H9 (cell line): ENCODE measurements at regions not wholly inside any gene's neighbourhood (a gene's known extent, or its start where the extent isn't known, plus 50 kb on each side); places are given as distances from the start of the nearest gene placed in this dataset.

Source experiments
- DNase-seq: peaks from one replicate; pipeline ENCODE4 v3.0.0-alpha.2; 2017
- H2AFZ ChIP-seq: one replicate; pipeline ENCODE4 v1.6.1; 2013; ENCODE audit warnings: mild to moderate bottlenecking, low read length, control low read depth, moderate library complexity
- H2AK5ac ChIP-seq: 2 replicates; pipeline ENCODE4 v1.6.1; 2013; ENCODE audit warnings: low read length, control low read depth, mixed read lengths; ENCODE audit not compliant: insufficient read length
- H2BK120ac ChIP-seq: one replicate; pipeline ENCODE4 v1.6.1; 2013; ENCODE audit warnings: low read depth, mild to moderate bottlenecking, low read length, control low read depth, inconsistent platforms; ENCODE audit not compliant: poor library complexity, severe bottlenecking
- H2BK12ac ChIP-seq: 2 replicates; pipeline ENCODE4 v1.6.1; 2013; ENCODE audit warnings: low read length, control low read depth, mixed read lengths, low read depth; ENCODE audit not compliant: insufficient read length
- H2BK15ac ChIP-seq: 2 replicates; pipeline ENCODE4 v1.6.1; 2013; ENCODE audit warnings: low read depth, low read length, control low read depth
- H2BK20ac ChIP-seq: one replicate; pipeline ENCODE4 v1.6.1; 2013; ENCODE audit warnings: low read depth, mild to moderate bottlenecking, low read length, control low read depth, inconsistent platforms; ENCODE audit not compliant: poor library complexity, severe bottlenecking
- H2BK5ac ChIP-seq: 2 replicates; pipeline ENCODE4 v1.6.1; 2013; ENCODE audit warnings: low read length, control low read depth, mixed read lengths; ENCODE audit not compliant: insufficient read length
- H3K14ac ChIP-seq: 2 replicates; pipeline ENCODE4 v1.6.1; 2013; ENCODE audit warnings: low read length, control low read depth; ENCODE audit not compliant: insufficient read depth
- H3K18ac ChIP-seq: 2 replicates; pipeline ENCODE4 v1.6.1; 2013; ENCODE audit warnings: low read depth, mild to moderate bottlenecking, mixed read lengths, low read length, control low read depth; ENCODE audit not compliant: insufficient read length
- H3K23ac ChIP-seq: 2 replicates; pipeline ENCODE4 v1.6.1; 2013; ENCODE audit warnings: low read length, control low read depth, mixed read lengths, low read depth; ENCODE audit not compliant: insufficient read length
- H3K23me2 ChIP-seq: 2 replicates; pipeline ENCODE4 v1.6.1; 2013; ENCODE audit warnings: low read depth, mild to moderate bottlenecking, mixed read lengths, low read length, control low read depth; ENCODE audit not compliant: insufficient read length, poor library complexity, severe bottlenecking
- H3K27ac ChIP-seq: 2 replicates; pipeline ENCODE4 v1.5.1; 2013; ENCODE audit warnings: low read length, control low read depth, mixed read lengths, low read depth; ENCODE audit not compliant: insufficient read length
- H3K27me3 ChIP-seq: 2 replicates; pipeline ENCODE4 v1.6.1; 2013; ENCODE audit warnings: low read length, control low read depth, inconsistent platforms; ENCODE audit not compliant: insufficient read depth
- H3K4ac ChIP-seq: 2 replicates; pipeline ENCODE4 v1.6.1; 2013; ENCODE audit warnings: low read depth, mild to moderate bottlenecking, control low read depth, inconsistent platforms, low read length, moderate library complexity
- H3K4me1 ChIP-seq: 2 replicates; pipeline ENCODE4 v1.6.1; 2013; ENCODE audit warnings: low read length, control low read depth, inconsistent platforms; ENCODE audit not compliant: insufficient read depth
- H3K4me2 ChIP-seq: 2 replicates; pipeline ENCODE4 v1.6.1; 2013; ENCODE audit warnings: low read length, control low read depth, mixed read lengths; ENCODE audit not compliant: insufficient read length, insufficient read depth
- H3K56ac ChIP-seq: 2 replicates; pipeline ENCODE4 v1.6.1; 2013; ENCODE audit warnings: low read depth, mild to moderate bottlenecking, mixed read lengths, low read length, control low read depth; ENCODE audit not compliant: insufficient read length
- H3K79me1 ChIP-seq: 2 replicates; pipeline ENCODE4 v1.6.1; 2013; ENCODE audit warnings: low read depth, mild to moderate bottlenecking, moderate library complexity, low read length, control low read depth, inconsistent platforms; ENCODE audit not compliant: insufficient read depth, poor library complexity, severe bottlenecking
- H3K79me2 ChIP-seq: 2 replicates; pipeline ENCODE4 v1.6.1; 2013; ENCODE audit warnings: low read length, control low read depth, inconsistent platforms; ENCODE audit not compliant: insufficient read depth
- H3K9ac ChIP-seq: 2 replicates; pipeline ENCODE4 v1.6.1; 2013; ENCODE audit warnings: low read length, control low read depth, mixed read lengths; ENCODE audit not compliant: insufficient read length; ENCODE audit errors: extremely low read depth
- H3K9me3 ChIP-seq: one replicate; pipeline ENCODE4 v1.6.1; 2013; ENCODE audit warnings: low read depth, low read length, inconsistent platforms; ENCODE audit not compliant: control insufficient read depth
- H3T11ph ChIP-seq: one replicate; pipeline ENCODE4 v1.6.1; 2013; ENCODE audit warnings: mild to moderate bottlenecking, low read length, control low read depth, inconsistent platforms
- H4K20me1 ChIP-seq: one replicate; pipeline ENCODE4 v1.6.1; 2013; ENCODE audit not compliant: control insufficient read depth, insufficient read length, insufficient read depth
- H4K5ac ChIP-seq: 2 replicates; pipeline ENCODE4 v1.6.1; 2013; ENCODE audit warnings: low read depth, mild to moderate bottlenecking, mixed read lengths, low read length, control low read depth; ENCODE audit not compliant: insufficient read length
- H4K8ac ChIP-seq: replicated peaks from 2 replicates; pipeline ENCODE4 v1.6.1; 2013; ENCODE audit warnings: low read length, control low read depth, mixed read lengths, low read depth; ENCODE audit not compliant: insufficient read length
- H4K91ac ChIP-seq: 2 replicates; pipeline ENCODE4 v1.6.1; 2013; ENCODE audit warnings: low read depth, mild to moderate bottlenecking, moderate library complexity, mixed read lengths, low read length, control low read depth; ENCODE audit not compliant: insufficient read length
- H3K27ac Mint-ChIP-seq, 3 experiments: 2 replicates in 2 of 3; 3 replicates in 1 of 3; pipeline ENCODE4 v1.8.0; 2020 to 2021; ENCODE audit warnings: mixed read lengths in 3 of 3, mild to moderate bottlenecking in 1 of 3, moderate library complexity in 1 of 3
- H3K27me3 Mint-ChIP-seq: 2 replicates; pipeline ENCODE4 v1.8.0; 2021; ENCODE audit warnings: low read depth, mild to moderate bottlenecking, moderate library complexity, mixed read lengths
- H3K36me3 Mint-ChIP-seq, 3 experiments: 2 replicates in 2 of 3; 3 replicates in 1 of 3; pipeline ENCODE4 v1.8.0; 2020 to 2021; ENCODE audit warnings: low read depth in 3 of 3, mixed read lengths in 3 of 3; ENCODE audit not compliant: insufficient read depth in 1 of 3
- H3K4me1 Mint-ChIP-seq, 2 experiments: 2 replicates each; pipeline ENCODE4 v1.8.0; 2020; ENCODE audit warnings: mixed read lengths in 2 of 2
- H3K4me3 Mint-ChIP-seq, 2 experiments: 2 replicates in 1 of 2; 3 replicates in 1 of 2; pipeline ENCODE4 v1.8.0; 2020 to 2021; ENCODE audit warnings: mild to moderate bottlenecking in 2 of 2, mixed read lengths in 2 of 2, moderate library complexity in 1 of 2
- H3K9me3 Mint-ChIP-seq, 2 experiments: 2 replicates in 1 of 2; 3 replicates in 1 of 2; pipeline ENCODE4 v1.8.0; 2020; ENCODE audit warnings: mild to moderate bottlenecking in 2 of 2, mixed read lengths in 2 of 2, moderate library complexity in 1 of 2
- WGBS: extraction: QIAGEN DNeasy Blood & Tissue Kit; methylation state at CpG from one replicate; pipeline ENCODE4 v1.1.7; 2013; ENCODE audit warnings: missing lambda C conversion rate, low lambda C conversion rate, mixed read lengths; ENCODE audit not compliant: insufficient read length; ENCODE audit errors: extremely low coverage; 5-methylcytosine and 5-hydroxymethylcytosine counted together
- TF ChIP-seq, protein P1 (sequence below): fragments of 200-600 bp; sonication (generic); conservative IDR thresholded peaks from 3 replicates; pipeline ENCODE4 v1.8.0; 2021; ENCODE audit warnings: antibody characterized with exemption, mild to moderate bottlenecking

DNA sequence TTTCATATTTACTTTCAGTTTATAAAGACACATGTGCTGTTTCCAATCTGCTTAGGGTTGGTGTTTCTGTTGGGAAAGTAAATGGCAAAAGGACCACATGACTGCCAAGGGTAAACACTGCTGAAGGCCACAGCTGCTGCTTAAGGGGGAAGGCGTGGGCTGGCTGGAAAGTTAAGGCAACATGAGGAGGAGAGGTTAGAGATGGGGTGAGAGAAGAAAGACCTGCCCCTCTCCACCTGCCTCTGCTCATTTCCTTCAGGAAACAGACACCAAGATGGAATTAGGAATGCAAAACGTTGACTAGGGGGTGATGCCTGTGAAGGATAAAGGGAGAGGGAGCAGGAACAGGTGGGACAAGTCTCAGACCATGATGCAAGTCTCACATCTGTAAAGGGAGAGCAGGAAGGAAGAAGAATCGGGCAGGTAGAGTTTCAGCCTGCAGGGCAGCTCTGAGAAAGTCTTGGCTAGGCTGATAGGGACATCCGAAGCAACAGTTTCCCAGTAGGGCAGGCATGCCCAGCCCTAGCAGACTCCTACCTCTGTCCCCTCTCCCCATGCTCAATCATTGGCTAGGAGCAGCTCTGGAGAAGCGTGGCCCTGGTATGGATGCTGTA is 86.0 kb downstream of the CDC42EP3 start:
- no peak overlapping the region for H2BK12ac ChIP-seq
- H3K18ac ChIP-seq: no peak overlapping the region
- no peak overlapping the region for H4K8ac ChIP-seq
- no peaks in the 10 kb centered on the region for H3K23me2 ChIP-seq
- no peak overlapping the region for H3K14ac ChIP-seq
- no peak overlapping the region for H3K9ac ChIP-seq
- H3K79me1 ChIP-seq: no peaks in the 10 kb centered on the region
- H3T11ph ChIP-seq: no peak overlapping the region
- H3K4me1 Mint-ChIP-seq: peaks cover 46 to 54% of the 10 kb centered on the region in 2 experiments
- no peak overlapping the region for H2AFZ ChIP-seq
- no peaks in the 10 kb centered on the region for H4K20me1 ChIP-seq
- no peak for DNase-seq
- H3K56ac ChIP-seq: no peak overlapping the region
- H3K27ac ChIP-seq: no peak overlapping the region
- no peaks in the 10 kb centered on the region for H3K9me3 Mint-ChIP-seq
- no peaks in the 10 kb centered on the region for H3K79me2 ChIP-seq
- H3K4me2 ChIP-seq: no peak overlapping the region
- TF ChIP-seq, protein P1, sequence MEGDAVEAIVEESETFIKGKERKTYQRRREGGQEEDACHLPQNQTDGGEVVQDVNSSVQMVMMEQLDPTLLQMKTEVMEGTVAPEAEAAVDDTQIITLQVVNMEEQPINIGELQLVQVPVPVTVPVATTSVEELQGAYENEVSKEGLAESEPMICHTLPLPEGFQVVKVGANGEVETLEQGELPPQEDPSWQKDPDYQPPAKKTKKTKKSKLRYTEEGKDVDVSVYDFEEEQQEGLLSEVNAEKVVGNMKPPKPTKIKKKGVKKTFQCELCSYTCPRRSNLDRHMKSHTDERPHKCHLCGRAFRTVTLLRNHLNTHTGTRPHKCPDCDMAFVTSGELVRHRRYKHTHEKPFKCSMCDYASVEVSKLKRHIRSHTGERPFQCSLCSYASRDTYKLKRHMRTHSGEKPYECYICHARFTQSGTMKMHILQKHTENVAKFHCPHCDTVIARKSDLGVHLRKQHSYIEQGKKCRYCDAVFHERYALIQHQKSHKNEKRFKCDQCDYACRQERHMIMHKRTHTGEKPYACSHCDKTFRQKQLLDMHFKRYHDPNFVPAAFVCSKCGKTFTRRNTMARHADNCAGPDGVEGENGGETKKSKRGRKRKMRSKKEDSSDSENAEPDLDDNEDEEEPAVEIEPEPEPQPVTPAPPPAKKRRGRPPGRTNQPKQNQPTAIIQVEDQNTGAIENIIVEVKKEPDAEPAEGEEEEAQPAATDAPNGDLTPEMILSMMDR: no peak
- H3K36me3 Mint-ChIP-seq: 0 out of 7 replicates have a peak, but pooled peaks cover 0 to under 1% (median 0%) of the 10 kb centered on the region in 3 experiments
- no peaks in the 10 kb centered on the region for H3K9me3 ChIP-seq
- no peak overlapping the region for H2BK20ac ChIP-seq
- H2BK120ac ChIP-seq: no peak overlapping the region
- no peak overlapping the region for H3K4ac ChIP-seq
- H3K27me3 ChIP-seq: no peaks in the 10 kb centered on the region
- H4K91ac ChIP-seq: no peak overlapping the region
- no peak overlapping the region for H2BK15ac ChIP-seq
- H2BK5ac ChIP-seq: no peak overlapping the region
- no peak overlapping the region for H3K4me3 Mint-ChIP-seq
- H3K23ac ChIP-seq: no peak overlapping the region
- no peak overlapping the region for H2AK5ac ChIP-seq
- no peak overlapping the region for H4K5ac ChIP-seq
- WGBS: no CpG with 5 or more reads among the region's 5 CpGs
- peak overlapping the region in 1 of 3 experiments; percentile 88; a peak in 1 of 7 replicates for H3K27ac Mint-ChIP-seq
- H3K27me3 Mint-ChIP-seq: no peaks in the 10 kb centered on the region
- peaks cover 19% of the 10 kb centered on the region for H3K4me1 ChIP-seq
